ENCODE measurements at regions not wholly inside any gene's neighbourhood (a gene's known extent, or its start where the extent isn't known, plus 50 kb on each side); places are given as distances from the start of the nearest gene placed in this dataset.

- DNase-seq: no peak
These were observed 1936.8 kb upstream of the PIK3C3 start for GRCh38 chr18:40018266-40018665.

GRCh38 chr18:40017021-40017420 lies 1938.0 kb upstream of the PIK3C3 start:
- DNase-seq: no peak

GRCh38 chr18:40016405-40016804 lies 1938.6 kb upstream of the PIK3C3 start:
- DNase-seq: no peak

- no peak for DNase-seq
These were observed 1941.9 kb upstream of the PIK3C3 start for GRCh38 chr18:40013001-40013609.

GRCh38 chr18:40011201-40011600 lies 1943.8 kb upstream of the PIK3C3 start:
- DNase-seq: no peak

- no peak for DNase-seq
These were observed 1948.4 kb upstream of the PIK3C3 start for GRCh38 chr18:40006634-40007033.

- DNase-seq: no peak
These were observed 1950.8 kb upstream of the PIK3C3 start for GRCh38 chr18:40004246-40004645.

GRCh38 chr18:39998317-39998716 lies 1956.7 kb upstream of the PIK3C3 start:
- DNase-seq: no peak

- DNase-seq: no peak
These were observed 1960.5 kb upstream of the PIK3C3 start for GRCh38 chr18:39994498-39994897.

GRCh38 chr18:39991696-39992265 lies 1963.3 kb upstream of the PIK3C3 start:
- DNase-seq: no peak

GRCh38 chr18:39990540-39990939 lies 1964.5 kb upstream of the PIK3C3 start:
- no peak for DNase-seq

- no peak for DNase-seq
These were observed 1978.3 kb upstream of the PIK3C3 start for GRCh38 chr18:39976771-39977170.

- no peak for DNase-seq
These were observed 1982.5 kb upstream of the PIK3C3 start for GRCh38 chr18:39972521-39972920.

GRCh38 chr18:39969803-39970494 lies 1985.1 kb upstream of the PIK3C3 start:
- no peak for DNase-seq

- no peak for DNase-seq
These were observed 1988.8 kb upstream of the PIK3C3 start for GRCh38 chr18:39966275-39966674.

- DNase-seq: no peak
These were observed 1992.5 kb upstream of the PIK3C3 start for GRCh38 chr18:39962546-39962945.

GRCh38 chr18:39960550-39960949 lies 1994.5 kb upstream of the PIK3C3 start:
- DNase-seq: no peak

GRCh38 chr18:39959839-39960238 lies 1995.2 kb upstream of the PIK3C3 start:
- DNase-seq: no peak

- DNase-seq: no peak
These were observed 1996.2 kb upstream of the PIK3C3 start for GRCh38 chr18:39958876-39959275.

- DNase-seq: no peak
These were observed 2002.2 kb upstream of the PIK3C3 start for GRCh38 chr18:39952816-39953215.

GRCh38 chr18:39951142-39951720 lies 2003.8 kb upstream of the PIK3C3 start:
- DNase-seq: no peak

- no peak for DNase-seq
These were observed 2008.4 kb upstream of the PIK3C3 start for GRCh38 chr18:39946623-39947061.

- DNase-seq: no peak
These were observed 2010.0 kb upstream of the PIK3C3 start for GRCh38 chr18:39945076-39945475.

GRCh38 chr18:39942702-39943101 lies 2012.3 kb upstream of the PIK3C3 start:
- no peak for DNase-seq
